ENCODE measurements at regions not wholly inside any gene's neighbourhood (a gene's known extent, or its start where the extent isn't known, plus 50 kb on each side); places are given as distances from the start of the nearest gene placed in this dataset.
"Not testable (repeated sequence)": the region's sequence is repeated elsewhere in the genome, so short reads cannot be mapped to it uniquely, and the experiment has no call there.

DNA sequence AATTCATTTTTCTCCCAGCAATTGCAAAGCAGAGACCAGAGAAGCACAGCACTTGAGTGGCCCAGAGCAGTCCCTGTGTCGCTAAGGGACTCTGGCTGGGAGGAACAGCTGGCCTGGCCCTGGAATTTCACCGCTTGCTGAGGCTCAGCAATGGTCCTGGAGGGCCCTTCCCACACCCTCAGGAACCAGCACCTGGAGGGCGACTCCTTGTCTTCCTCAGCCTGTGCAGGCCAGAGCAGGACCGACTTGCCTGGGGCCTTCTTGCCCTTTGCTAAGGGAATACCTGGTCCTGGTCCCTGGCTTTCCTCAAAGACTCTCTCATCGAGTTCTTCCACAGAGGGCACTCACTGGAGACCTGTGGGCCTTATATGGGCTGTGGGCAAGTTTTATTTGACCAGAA is 294.6 kb downstream of the RPLP1 start:
- DNase-seq: no peak

GRCh38 chr15:69748131-69748530 is 295.5 kb downstream of the RPLP1 start:
- no peak for DNase-seq

DNA sequence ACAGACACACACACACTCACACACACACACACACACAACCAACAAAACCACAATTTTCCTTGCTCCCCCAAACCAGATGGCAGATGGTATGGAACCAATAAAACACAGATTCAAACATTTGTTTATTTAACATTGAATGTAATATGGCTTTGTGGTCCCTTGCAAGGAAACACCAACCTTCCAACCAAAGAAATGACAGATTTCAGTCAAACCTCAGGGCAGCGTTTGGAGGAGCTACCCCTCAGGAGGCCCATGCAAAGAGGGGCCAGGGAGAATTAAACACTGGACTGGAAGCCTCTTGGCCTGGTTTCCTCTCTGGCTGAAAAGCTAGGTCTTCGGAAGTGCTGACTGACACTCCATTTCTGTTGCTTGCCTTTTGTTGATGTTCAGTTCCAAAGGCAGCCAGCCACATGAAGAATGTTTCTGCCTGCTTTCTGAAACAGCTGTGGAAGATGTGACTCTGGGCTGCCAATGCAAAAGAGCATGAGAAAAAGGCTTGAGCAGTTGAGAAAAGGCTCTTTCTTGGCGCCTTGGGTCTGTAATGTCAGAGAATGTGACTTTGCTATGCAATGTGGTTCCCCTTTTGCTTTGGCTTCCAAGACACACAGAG is 296.1 kb downstream of the RPLP1 start:
- DNase-seq: no peak

DNA sequence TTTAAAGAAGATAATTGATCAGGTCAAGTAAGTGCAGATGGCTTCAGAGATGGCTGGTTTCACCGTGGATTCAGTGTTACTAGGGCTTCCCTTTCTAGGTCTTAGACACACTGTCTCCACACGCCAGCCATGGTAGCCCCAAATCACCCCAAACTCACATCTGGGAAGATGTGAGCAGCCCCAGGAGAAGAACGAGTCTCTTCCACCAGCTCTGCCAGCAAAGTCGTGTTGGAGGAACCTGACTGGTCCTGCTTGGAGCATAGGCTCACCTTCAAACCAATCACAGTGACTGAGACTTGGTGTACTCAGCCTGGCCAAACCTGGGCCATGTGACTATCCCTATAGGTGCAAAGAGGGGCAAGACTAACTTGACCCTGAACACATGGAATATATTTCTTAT is 296.7 kb downstream of the RPLP1 start:
- no peak for DNase-seq

GRCh38 chr15:69749797-69750196 is 297.2 kb downstream of the RPLP1 start:
- peak; percentile 13 for DNase-seq

- DNase-seq: no peak
Observed at GRCh38 chr15:69750253-69750652, 297.6 kb downstream of the RPLP1 start.

GRCh38 chr15:69751147-69751546 is 298.5 kb downstream of the RPLP1 start:
- DNase-seq: no peak

DNA sequence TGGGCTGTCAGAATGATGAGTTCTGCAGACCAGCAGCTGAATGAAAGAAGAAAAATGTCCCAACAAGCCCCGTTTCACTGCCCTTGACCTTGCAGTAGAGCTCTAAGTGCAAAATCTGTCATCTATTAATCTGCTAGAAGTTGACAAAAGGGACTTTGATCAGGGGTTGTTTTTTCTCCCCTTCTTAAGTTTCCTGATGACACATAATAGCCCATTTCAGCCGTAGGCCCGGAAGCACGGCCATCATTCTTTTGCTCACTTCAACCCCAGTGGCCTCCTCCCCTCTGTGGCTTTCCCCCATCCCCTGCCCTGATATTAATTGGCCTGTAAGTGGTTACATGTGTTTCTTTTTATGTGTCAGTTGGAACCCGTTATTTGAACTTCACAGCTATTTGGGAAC is 298.9 kb downstream of the RPLP1 start:
- DNase-seq: no peak

DNA sequence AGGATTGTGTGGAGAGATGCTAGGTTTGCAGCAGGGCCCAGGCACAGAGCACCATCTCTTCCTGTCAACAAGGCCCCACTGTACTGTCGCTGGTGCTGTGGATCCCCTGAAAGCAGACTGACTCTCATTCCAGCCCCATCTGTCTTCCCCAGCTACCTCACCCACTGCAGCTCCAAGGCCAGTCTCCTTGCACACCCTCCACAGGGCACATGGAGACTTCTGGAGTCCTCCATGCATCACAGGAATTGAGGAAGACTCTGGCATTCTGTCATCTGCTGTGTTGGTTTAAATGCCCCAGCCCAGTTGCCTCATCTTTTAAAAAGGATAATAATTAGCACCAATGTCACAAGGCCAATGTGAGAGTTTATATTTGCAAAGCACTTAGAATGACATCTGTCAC is 301.2 kb downstream of the RPLP1 start:
- no peak for DNase-seq

DNA sequence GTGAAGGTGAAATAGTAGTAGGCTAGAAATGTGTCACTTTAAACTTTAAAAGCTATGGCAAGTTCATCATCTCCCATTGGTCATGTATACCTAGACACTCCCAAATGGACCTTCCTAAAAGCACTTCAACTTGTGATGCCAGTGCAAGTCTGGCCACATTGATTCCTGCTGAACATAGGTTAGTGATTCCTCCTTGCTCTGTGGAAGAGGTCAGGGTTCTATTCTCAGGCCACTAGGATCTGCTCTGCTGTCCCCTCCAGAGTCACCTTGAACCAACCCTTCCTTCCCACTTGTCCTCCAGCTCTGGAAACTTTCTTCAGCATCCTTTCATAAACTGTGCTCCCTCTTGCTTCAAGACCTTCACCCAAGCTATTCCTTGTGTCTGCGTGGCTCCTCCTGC is 301.7 kb downstream of the RPLP1 start:
- DNase-seq: no peak

GRCh38 chr15:69755551-69756310 is 303.1 kb downstream of the RPLP1 start:
- DNase-seq: no peak

- DNase-seq: no peak
Observed at GRCh38 chr15:69756440-69756839, 303.8 kb downstream of the RPLP1 start.

- no peak for DNase-seq
Observed at GRCh38 chr15:69757186-69757585, 304.6 kb downstream of the RPLP1 start.

DNA sequence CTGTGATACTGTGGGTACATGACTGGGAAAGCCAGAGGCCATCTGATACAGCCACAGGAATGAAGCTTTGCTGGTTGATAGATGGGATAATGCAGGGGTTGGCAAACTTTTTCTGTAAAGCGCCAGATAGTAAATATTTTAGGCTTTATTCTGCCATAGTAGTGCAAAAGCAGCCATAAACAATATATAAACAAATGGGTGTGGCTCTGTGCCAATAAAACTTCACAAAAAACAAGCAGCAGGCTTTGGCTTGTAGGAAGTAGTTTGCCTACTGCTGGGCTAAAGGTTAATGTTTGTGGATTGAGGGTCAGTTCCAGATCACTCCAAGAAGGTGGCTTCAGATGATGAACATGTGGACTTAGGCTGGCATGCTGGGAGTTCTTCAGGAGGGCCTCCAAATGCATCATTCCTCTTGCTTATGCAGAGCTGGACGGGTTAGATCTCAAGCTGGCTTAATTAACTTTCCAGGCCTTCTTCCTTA is 305.7 kb downstream of the RPLP1 start:
- DNase-seq: peak; percentile 16

GRCh38 chr15:69758810-69759790 is 306.5 kb downstream of the RPLP1 start:
- peak; percentile 38 for DNase-seq

- DNase-seq: peak; percentile 34
Observed at GRCh38 chr15:69760258-69760845, 307.7 kb downstream of the RPLP1 start.

DNA sequence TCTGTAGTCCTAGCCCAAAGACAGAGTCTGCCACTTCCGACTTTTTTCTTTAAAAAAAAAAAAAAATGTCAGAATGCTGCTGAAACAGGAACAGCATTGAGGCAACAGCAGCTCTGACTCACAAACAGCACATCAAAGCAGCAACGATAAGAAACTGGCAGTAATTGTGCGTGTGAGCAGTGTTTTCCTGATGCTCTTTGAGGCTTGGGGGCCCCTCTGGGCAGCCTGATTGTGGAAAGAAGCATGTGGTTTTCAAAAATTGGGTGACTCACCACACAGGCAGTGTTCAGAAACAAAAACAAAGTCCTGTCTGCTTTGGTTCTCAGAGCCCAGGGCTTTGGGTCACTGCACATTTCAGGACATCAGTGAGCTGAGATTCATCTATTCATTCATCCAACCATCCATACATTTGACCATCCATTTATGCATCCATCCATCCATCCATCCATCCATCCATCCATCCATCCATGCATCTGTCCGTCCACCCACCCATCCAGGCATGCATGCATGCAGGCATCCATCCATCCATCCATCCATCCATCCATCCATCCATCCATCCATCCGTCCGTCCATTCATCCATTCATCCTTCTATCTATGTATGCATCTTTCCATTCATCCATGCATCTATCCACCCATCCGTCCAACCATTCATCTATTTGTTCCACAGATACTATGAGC is 308.4 kb downstream of the RPLP1 start:
- peak; percentile 96 for DNase-seq

- DNase-seq: no peak
Observed at GRCh38 chr15:69762373-69763148, 309.9 kb downstream of the RPLP1 start.

- no peak for DNase-seq
Observed at GRCh38 chr15:69763831-69764230, 311.2 kb downstream of the RPLP1 start.

DNA sequence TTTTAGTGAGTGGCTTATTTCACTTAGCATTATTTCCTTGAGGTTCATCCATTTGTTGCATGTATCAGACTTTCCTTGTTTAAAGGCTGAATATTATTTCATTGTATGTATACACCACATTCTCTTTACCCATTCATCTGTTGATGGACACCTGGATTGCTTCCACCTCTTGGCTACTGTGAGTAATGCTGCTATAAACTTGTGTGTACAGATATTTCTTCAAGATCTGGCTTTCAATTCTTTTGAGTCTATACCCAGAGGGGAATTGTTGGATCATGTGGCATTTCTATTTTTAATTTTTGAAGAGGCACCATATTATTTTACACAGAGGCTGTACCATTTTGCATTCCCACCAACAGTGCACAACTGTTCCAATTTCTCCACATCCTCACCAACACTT is 313.5 kb downstream of the RPLP1 start:
- DNase-seq: no peak

- no peak for DNase-seq
Observed at GRCh38 chr15:69767191-69767590, 314.6 kb downstream of the RPLP1 start.

DNA sequence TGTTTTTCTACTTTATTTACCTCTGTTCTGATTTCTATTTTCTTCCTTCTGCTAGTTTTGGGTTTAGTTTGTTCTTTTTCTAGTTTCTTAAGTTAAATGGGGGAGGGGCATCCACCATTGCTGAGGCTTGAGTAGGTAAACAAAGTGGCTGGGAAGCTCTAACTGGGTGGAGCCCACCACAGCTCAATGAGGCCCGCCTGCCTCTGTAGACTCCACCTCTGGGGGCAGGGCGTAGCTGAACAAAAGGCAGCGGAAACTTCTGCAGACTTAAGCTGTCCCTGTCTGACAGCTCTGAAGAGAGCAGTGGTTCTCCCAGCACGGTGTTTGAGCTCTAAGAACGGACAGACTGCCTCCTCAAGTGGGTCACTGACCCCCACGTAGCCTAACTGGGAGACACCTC is 316.7 kb downstream of the RPLP1 start:
- DNase-seq: not testable (repeated sequence)

Measured in HCEC 1CT (cell line).